OCI-M2 (cell line): ENCODE measurements at regions not wholly inside any gene's neighbourhood (a gene's known extent, or its start where the extent isn't known, plus 50 kb on each side); places are given as distances from the start of the nearest gene placed in this dataset.
"Not testable (repeated sequence)": the region's sequence is repeated elsewhere in the genome, so short reads cannot be mapped to it uniquely, and the experiment has no call there.

Experiments used
- DNase-seq: peaks from one replicate; lab custom pipeline; 2025; ENCODE audit not compliant: unreplicated experiment; lab: John Stamatoyannopoulos, UW

DNA sequence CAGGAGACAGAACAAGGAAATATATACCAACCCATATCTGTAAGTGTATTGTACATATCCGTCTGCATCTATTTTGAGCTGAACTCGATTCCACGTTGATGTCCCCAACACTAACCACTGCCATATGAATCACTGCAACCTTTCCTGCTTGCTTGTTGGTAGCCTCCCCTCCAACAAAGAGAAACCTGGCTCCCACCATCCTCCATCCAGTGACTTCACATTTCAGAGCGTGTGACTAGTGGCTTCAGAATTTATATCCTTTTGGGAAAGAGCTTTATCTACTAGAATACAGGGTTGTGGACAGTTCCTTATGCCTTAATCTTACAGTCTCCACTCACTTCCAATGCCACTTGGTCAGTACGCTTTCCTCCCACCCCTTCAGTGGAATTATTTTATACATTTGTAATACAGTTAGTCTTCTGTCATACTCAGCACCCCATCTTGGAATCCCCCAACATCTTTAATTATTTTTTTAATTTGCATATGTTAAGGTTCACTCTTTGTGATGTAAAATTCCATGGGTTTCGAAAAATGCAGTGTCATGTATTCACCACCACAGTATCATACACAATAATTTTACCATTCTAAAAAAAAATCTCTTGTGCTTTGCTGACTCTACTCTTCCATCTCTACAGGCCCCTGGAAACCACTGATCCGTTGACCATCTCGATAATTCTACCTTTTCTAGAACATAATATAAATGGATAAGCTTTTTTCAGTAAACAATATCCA, 264.7 kb downstream of the BCL2L11 start:
- DNase-seq: not testable (repeated sequence)

GRCh38 chr2:111390605-111391004, 269.9 kb downstream of the BCL2L11 start:
- DNase-seq: not testable (repeated sequence)

- DNase-seq: not testable (repeated sequence)
These were observed 274.8 kb downstream of the BCL2L11 start for GRCh38 chr2:111395350-111396128.

DNA sequence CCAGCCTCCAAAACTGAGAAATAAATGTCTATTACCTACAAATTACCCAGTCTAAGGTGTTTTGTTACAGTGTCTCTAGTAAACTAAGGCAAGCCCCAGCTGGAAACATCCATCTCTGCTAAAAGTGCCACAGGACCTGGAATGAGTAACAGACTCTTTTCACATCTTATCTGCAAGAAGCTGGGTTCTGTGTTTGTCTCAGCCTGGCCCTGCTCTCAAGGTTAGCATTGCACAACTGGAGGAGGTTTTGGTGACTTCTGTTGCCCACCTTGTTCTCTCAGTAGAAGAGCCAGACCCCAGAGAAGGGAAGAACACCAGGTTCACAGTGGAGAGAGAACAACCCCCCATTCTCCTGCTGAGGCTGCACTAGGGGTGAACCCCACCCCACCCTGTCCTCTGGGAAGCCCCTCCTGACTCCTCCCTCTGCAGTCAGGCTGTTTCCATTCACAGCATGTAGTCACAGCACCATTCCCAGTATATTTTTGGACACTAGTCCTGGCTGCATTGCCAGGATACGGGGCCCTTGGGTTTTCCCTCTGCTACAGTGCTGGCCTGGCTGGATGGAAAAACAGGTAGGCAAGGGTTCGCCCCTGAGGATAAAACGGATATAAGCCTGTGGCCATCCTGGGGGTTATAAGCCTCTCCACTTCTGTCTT, 280.0 kb downstream of the BCL2L11 start:
- not testable (repeated sequence) for DNase-seq

DNA sequence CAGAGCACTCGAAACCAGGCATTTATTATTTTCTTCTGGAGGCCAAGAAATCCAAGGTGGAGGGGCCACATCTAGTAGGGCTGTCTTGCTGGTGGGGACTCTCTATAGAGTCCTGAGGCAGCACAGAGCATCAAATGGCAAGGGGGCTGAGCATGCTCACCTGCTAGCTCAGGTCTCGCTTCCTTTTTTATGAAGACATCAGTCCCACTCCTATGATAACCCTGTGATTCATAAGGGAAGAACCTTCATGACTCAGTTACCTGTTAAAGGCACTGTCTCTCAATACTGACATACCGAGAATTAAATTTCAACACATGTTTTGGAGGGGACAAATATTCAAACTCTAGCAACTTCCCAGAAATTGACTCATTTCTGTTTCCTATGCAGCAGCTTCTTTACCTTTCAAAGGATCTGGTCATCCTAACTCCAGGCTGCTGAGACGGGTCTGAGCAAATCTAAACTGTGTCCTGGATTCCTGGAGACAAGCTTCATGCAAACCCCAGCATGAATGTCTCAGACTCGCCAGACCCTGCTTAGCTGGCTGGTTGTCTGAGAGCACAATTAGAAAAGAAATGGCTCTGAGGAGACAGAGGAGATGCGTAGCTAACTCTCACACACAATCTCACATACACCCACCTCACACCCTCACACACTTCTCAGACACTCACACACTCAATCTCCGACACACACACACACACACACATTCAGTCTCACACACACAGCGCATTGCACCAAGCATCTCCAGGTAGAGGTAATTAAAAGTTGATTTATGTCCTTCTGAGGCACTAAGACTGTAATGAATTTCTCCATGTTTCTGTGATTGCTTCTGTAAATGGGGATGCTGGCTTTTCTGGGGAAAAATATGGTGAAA, 280.8 kb downstream of the BCL2L11 start:
- DNase-seq: not testable (repeated sequence)

DNA sequence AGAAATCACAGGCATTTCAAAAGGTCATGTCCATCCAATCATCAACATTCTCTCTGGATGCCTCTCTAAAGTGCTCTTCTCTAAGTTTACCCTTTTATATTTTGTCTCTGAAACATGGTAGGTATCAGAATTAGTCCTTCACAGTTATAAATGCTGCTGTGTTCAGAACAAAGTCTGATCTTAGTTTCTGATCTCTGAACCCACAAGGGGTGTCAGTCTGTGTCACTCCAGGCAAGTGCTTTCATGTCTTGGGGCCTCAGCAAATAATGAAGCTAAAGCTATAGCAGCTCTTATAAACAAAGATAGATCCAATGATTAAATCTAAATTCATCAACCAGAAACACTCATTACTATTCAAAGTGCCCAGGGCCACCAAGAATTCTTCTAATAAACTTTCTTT, 281.7 kb downstream of the BCL2L11 start:
- not testable (repeated sequence) for DNase-seq

- not testable (repeated sequence) for DNase-seq
These were observed 282.6 kb downstream of the BCL2L11 start for GRCh38 chr2:111403287-111403686.

GRCh38 chr2:111406616-111407015, 285.9 kb downstream of the BCL2L11 start:
- not testable (repeated sequence) for DNase-seq

DNA sequence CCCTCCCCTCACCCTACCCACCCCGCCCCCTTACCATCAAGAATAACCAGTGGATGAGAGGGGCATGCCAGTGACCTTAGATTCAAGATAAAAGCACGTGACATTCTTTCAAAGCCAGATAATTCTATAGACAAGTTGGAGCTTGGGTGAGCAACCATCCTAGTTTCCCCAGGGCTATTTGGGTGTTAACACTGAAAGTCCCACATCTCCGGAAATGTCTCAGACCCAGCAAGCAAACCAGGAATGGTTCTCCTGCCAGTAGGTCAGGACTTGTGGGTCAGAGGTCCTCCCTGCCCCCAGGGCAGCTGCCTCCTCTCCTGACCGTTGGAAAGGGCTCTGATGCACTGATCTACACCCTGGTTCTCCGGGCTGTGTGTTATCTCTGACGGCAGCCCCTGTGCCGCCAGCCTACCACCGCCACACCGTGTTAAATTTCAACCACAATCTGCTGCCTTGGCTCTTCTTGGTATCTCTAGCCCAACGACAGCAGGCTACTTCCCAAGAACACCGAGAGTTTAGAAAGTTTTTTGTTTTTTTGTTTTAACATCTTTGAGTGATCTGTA, 287.0 kb downstream of the BCL2L11 start:
- DNase-seq: not testable (repeated sequence)

DNA sequence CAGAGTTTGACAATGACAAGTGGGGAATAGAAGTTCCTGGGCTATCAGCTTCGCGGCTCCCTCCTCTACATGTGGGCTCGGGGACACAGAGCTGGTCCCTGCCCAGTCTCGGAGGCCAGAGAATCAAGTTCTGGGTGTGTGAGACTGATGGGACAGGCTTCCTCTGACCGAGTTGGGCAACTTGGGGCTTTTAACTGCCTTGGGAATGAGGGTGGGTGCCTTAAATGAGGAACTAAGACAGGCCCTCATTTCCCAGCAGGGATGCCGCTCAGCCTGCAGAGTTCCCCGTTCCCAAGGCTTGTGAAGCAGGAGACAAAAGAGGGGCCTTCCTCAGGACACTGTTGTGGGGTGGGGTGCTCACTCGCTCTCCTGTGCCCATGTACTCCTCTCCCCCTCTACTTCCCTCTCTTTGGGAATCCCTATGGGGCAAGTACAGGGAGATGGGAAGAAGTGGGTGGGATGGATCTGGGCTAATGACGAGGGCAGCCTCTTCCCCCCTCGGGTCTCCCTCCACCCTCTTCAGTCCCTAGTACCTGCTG, 290.2 kb downstream of the BCL2L11 start:
- not testable (repeated sequence) for DNase-seq

DNA sequence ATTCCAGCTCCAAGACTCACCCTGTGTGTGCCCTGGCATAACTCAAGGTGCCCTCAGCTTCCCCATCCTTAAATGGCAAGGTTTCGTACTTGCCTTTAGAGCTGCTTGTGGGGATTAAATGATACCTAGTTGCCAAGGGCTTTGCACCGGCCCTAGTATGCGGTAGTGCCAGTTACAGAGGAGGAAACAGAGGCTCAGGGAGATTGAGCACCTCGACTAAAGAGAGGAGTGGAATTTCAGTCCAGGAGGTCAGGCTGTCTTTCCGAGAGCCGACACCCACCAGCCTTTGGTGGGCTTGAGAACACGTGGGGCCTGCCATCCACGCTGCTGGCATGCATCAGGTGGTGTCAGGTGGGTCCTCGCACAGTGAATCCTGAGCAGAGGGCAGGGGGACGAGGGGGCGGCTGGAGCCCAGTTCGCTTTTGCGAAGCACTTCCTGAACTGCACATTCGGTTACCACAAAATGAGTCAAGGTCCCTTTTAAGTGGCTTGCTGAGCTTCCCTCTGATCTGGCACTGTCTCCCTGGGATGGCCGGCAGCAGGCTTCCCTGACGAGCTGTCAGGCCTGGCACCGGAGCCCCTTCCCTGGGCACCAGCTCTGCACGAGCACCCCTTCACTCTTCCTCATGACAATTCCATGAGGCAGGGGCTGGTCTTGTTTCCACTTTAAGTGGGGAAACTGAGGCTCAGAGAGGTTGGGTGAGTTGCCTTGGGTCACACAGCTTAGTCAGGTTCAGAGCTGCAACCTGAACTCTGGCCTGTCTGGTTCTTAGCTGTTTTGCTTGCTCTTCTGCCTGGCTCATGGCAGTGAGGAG, 291.4 kb downstream of the BCL2L11 start:
- not testable (repeated sequence) for DNase-seq

DNA sequence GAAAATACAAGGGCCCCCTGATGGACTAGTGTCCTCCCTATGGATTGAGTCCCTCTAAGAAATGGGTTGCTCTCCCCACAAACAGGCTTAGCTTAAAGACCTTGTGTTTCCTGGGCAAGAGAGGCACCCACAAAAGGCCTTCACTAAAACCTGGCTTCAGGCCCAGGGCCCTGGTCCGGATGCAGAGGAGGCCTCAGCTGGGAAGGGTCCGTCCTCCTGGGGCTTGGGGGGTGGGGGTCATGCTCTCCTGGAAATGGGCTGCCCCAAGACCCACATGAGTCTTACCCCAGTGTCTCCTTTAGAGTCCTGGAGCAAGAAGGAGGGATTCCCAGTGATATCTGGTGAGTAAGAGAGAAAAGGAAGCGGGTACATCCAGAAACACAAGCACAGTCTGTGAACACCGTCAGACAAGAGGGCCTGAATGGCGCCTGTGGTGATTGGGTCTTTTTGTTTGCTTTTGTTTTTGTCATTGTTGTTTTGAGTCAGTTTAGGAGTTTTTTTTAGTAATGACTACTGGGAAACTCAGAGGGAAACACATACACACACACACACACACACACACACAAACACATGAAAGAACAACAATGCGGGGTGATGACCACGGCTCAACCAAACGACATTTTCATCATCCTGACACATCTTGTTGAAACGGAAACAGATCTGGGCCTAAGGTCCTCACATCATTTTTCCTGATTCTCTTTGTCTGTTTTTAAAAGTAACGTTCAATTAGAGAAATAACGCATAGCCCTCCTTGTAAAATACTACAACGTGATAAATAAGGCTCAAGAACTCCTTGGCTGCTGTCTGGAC, 292.3 kb downstream of the BCL2L11 start:
- not testable (repeated sequence) for DNase-seq

DNA sequence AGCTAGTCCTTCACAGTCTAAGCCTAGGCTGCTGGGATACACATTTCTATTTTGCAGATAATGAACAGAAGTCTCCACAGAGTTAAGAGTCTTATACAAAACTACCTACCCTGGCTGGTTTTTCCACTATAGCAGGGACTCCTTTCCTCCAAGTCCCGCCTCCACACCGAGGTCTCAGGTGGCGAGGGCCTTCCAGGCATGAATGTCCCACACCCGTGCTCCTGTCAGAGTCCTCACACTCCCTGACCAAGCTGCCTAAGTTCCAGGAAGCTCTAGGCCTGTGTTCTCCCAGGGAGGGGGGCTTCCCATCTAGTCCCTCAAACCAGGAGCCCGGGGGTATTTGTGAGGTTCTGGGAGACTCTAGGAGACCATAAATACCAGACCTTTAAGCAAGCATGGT, 293.2 kb downstream of the BCL2L11 start:
- not testable (repeated sequence) for DNase-seq

DNA sequence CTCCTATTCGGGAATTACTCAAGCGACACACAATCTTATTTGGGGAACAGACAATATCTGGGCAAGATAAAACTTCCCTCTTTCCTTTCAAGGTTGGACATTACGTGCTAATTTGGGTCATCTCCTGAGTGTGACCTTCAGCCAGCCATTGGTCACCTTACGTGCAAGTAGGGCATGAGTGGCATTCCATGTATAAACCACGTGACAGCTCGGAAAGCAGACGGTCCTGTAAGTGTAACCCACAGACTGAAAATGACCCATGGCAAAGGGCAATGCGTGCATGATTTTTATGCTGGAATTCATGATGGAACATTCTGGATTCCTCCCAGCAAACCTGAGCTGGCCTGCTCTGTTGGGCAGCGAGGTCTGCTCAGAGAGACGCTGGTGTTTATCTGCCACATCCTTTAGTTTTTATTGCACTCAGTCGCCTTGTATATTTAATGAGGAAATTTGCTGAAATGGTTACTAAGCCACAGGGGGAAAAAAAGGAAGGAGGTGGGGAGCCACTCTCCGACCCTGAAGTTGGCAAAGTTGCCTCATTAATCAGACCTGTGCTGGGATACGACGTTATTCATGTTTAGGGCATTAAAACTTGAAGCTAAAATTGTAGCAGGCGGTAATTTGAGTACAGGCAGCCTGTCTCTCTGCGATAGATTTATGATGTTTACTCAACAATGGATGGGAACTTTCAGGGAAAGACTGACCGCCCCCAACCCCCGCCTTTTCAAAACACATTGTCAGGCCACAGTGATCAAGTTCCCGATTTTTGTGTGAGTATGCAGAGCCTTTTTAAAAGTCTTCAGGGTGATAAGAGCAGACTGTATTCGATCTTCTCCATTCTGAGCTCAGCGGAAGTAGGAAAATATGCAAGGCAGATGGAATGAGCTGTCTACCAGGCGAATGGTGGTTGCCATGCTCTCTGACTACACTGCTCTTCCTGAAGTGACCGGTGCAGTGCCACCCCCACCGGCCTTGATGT, 295.3 kb downstream of the BCL2L11 start:
- DNase-seq: not testable (repeated sequence)

GRCh38 chr2:111417026-111417425, 296.3 kb downstream of the BCL2L11 start:
- not testable (repeated sequence) for DNase-seq

DNA sequence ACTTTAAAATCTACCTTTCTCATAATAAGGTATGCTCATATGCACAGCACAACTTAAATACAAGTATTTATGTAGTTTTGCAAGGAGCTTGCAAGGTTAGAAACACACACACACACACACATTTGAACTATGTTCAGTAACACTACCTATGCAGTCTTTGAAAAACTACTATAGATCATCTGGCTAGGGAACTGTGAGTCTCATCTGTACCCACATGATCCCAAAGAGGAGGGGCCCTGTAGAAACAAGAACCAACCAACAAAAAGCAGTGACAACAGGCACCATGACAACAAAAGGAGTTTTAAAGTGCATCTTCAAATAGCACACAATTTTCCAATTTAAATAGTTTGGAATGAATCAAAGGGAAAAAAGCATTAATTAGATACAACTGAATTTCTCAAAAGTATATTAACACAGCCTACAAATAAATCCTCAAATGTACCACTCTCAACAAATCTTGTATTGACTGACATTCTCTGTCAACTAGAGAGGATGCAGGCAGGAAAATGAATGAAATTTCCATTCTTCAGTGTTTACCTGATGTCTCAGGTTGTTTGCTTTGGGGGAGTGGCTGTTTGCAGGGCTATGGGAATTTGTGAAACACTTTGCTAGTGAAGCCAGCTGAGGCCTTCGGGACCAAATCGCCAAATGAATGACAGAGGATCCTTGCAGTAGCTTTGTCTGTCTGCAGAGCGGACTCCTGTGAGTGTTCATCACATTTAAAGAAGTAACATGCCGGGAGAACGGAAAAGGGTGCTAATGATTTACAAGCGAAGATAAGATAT, 297.6 kb downstream of the BCL2L11 start:
- DNase-seq: not testable (repeated sequence)
